ENCODE measurements at regions not wholly inside any gene's neighbourhood (a gene's known extent, or its start where the extent isn't known, plus 50 kb on each side); places are given as distances from the start of the nearest gene placed in this dataset.

- H3K4me3 ChIP-seq (ENCODE audit: control insufficient read depth, low read depth, low read length), result no peak overlapping the region
- DNase-seq (ENCODE audit: low read depth), result no peak
- TF ChIP-seq CTCF (IDR thresholded peaks at IDR 0.05; ENCODE audit: control insufficient read depth, insufficient read depth, low read depth, low read length, missing control alignments), result no peak
These were observed 384.9 kb downstream of the NFIB start for GRCh38 chr9:13929013-13929412.

- TF ChIP-seq CTCF (IDR thresholded peaks at IDR 0.05; ENCODE audit: control insufficient read depth, insufficient read depth, low read depth, low read length, missing control alignments), result no peak
- no peak overlapping the region for H3K4me3 ChIP-seq (ENCODE audit: control insufficient read depth, low read depth, low read length)
- DNase-seq (ENCODE audit: low read depth), result no peak
These were observed 390.6 kb downstream of the NFIB start for GRCh38 chr9:13923381-13923780.

- no peak for DNase-seq (ENCODE audit: low read depth)
- TF ChIP-seq CTCF (IDR thresholded peaks at IDR 0.05; ENCODE audit: control insufficient read depth, insufficient read depth, low read depth, low read length, missing control alignments), result no peak
- H3K4me3 ChIP-seq (ENCODE audit: control insufficient read depth, low read depth, low read length), result no peak overlapping the region
These were observed 393.4 kb downstream of the NFIB start for GRCh38 chr9:13920557-13920956.

- no peak overlapping the region for H3K4me3 ChIP-seq (ENCODE audit: control insufficient read depth, low read depth, low read length)
- no peak for TF ChIP-seq CTCF (IDR thresholded peaks at IDR 0.05; ENCODE audit: control insufficient read depth, insufficient read depth, low read depth, low read length, missing control alignments)
- no peak for DNase-seq (ENCODE audit: low read depth)
These were observed 394.5 kb downstream of the NFIB start for GRCh38 chr9:13919401-13919800.

GRCh38 chr9:13917534-13917933 is 396.4 kb downstream of the NFIB start:
- DNase-seq (ENCODE audit: low read depth), result no peak
- no peak for TF ChIP-seq CTCF (IDR thresholded peaks at IDR 0.05; ENCODE audit: control insufficient read depth, insufficient read depth, low read depth, low read length, missing control alignments)
- no peak overlapping the region for H3K4me3 ChIP-seq (ENCODE audit: control insufficient read depth, low read depth, low read length)

GRCh38 chr9:13915591-13916301 is 398.2 kb downstream of the NFIB start:
- no peak overlapping the region for H3K4me3 ChIP-seq (ENCODE audit: control insufficient read depth, low read depth, low read length)
- no peak for TF ChIP-seq CTCF (IDR thresholded peaks at IDR 0.05; ENCODE audit: control insufficient read depth, insufficient read depth, low read depth, low read length, missing control alignments)
- DNase-seq (ENCODE audit: low read depth), result no peak

Measured in AG09309 (cell line).